Thyroid gland (tissue), 4 donors: ENCODE measurements at regions not wholly inside any gene's neighbourhood (a gene's known extent, or its start where the extent isn't known, plus 50 kb on each side); places are given as distances from the start of the nearest gene placed in this dataset.

Source experiments
- CTCF ChIP-seq, 6 experiments: fragments of 200-600 bp in 3 of 6; fragments of 450-650 bp in 3 of 6; sonication (generic) in 3 of 6; IDR thresholded peaks; one replicate each; pipeline ENCODE4 v1.5.1; 2016 to 2019; ENCODE audit warnings: antibody characterized with exemption in 6 of 6, mild to moderate bottlenecking in 2 of 6, inconsistent platforms in 1 of 6, moderate library complexity in 1 of 6
- POLR2A ChIP-seq, 2 donors: fragments of 450-650 bp; IDR thresholded peaks; one replicate each; pipeline ENCODE4 v1.6.1; 2017; ENCODE audit warnings: antibody characterized with exemption in 2 of 2, mild to moderate bottlenecking in 2 of 2, moderate library complexity in 1 of 2

- TF ChIP-seq CTCF (IDR thresholded peaks at IDR 0.05): no peak
- TF ChIP-seq POLR2A (IDR thresholded peaks at IDR 0.05): no peak
These were observed 59.9 kb upstream of the LRATD1 start for GRCh38 chr2:14572633-14573032.
